ENCODE measurements at regions not wholly inside any gene's neighbourhood (a gene's known extent, or its start where the extent isn't known, plus 50 kb on each side); places are given as distances from the start of the nearest gene placed in this dataset.

DNA sequence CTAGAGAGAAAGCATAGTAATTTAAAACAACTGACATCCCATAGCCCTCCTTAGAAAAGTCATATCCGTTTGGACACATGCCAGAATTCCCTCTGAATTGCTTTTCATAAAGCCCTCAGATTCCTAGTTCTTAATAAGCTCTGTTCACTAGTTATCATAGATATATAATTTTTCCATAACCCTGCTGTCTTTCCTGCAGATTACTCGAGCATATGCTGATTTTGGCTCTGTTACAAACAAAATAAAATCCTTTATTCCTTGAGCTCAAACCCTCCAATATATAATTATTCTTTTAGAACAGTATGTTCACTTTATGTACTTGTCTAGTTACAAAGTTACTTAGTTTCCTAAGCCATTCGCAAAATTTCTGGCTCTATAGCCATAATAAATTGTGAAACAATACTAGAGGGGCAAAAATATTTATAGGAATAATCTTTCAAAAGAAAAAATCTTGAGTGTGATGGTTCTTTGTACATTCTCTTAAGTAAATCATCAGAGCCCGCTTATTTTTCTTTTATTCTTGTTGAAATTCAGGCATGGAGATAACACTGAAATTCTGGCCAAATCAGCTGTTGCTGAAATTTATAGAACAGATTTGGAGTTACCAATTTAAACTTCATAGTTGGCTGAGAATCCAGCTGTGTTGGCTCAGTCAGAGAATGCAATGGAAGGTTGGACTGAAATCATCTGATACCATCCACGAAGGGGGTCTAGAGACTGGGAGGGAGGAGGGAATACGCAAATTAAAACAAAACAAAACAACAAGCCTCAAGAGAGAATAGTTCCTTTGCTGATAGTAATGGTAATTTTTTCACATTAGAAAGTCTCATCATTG is 146.1 kb upstream of the TMEM196 start:
- Histone ChIP-seq H3K9me3 (ENCODE audit: control insufficient read depth, insufficient read depth, low read length) (no peaks in the 10 kb centered on the region; the same call in 1 of the 2 replicates), H3K27ac (ENCODE audit: low read depth, low read length) (no peak overlapping the region), H3K4me3 (ENCODE audit: low read depth, low read length) (no peak overlapping the region), H3K27me3 (ENCODE audit: control insufficient read depth, insufficient read depth, low read length) (no peaks in the 10 kb centered on the region)
- CTCF ChIA-PET: no interaction called here
- DNase-seq (ENCODE audit: low read depth, low spot score): no peak
- TF ChIP-seq, protein P1, sequence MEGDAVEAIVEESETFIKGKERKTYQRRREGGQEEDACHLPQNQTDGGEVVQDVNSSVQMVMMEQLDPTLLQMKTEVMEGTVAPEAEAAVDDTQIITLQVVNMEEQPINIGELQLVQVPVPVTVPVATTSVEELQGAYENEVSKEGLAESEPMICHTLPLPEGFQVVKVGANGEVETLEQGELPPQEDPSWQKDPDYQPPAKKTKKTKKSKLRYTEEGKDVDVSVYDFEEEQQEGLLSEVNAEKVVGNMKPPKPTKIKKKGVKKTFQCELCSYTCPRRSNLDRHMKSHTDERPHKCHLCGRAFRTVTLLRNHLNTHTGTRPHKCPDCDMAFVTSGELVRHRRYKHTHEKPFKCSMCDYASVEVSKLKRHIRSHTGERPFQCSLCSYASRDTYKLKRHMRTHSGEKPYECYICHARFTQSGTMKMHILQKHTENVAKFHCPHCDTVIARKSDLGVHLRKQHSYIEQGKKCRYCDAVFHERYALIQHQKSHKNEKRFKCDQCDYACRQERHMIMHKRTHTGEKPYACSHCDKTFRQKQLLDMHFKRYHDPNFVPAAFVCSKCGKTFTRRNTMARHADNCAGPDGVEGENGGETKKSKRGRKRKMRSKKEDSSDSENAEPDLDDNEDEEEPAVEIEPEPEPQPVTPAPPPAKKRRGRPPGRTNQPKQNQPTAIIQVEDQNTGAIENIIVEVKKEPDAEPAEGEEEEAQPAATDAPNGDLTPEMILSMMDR (IDR thresholded peaks at IDR 0.05; ENCODE audit: low read depth, low read length): no peak
- POLR2A ChIA-PET: no interaction called here

DNA sequence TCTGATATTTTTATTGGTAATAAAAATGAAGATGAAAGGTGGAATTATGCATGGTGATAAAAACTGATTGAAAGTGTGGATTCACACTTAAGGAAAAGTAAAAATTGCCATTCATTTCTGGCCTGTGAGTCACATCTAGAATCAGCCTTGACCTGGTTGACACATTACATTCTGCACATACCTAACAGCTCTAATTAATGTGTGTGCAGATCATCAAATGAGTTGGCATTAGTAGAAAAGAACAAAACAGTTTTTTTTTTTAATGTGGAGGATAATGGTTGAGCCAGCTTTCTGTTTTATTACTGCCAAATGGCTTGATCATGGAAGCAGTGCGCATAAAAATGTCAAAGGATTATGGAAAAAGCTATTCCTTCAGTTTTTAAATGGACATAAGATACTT is 142.6 kb upstream of the TMEM196 start:
- TF ChIP-seq, protein P1 (IDR thresholded peaks at IDR 0.05; ENCODE audit: low read depth, low read length): no peak
- H3K27me3 ChIP-seq (ENCODE audit: control insufficient read depth, insufficient read depth, low read length): no peaks in the 10 kb centered on the region
- H3K9me3 ChIP-seq (ENCODE audit: control insufficient read depth, insufficient read depth, low read length): no peaks in the 10 kb centered on the region
- POLR2A ChIA-PET: no interaction called here
- DNase-seq (ENCODE audit: low read depth, low spot score): no peak
- CTCF ChIA-PET: no interaction called here
- H3K4me3 ChIP-seq (ENCODE audit: low read depth, low read length): no peak overlapping the region
- H3K27ac ChIP-seq (ENCODE audit: low read depth, low read length): no peak overlapping the region

DNA sequence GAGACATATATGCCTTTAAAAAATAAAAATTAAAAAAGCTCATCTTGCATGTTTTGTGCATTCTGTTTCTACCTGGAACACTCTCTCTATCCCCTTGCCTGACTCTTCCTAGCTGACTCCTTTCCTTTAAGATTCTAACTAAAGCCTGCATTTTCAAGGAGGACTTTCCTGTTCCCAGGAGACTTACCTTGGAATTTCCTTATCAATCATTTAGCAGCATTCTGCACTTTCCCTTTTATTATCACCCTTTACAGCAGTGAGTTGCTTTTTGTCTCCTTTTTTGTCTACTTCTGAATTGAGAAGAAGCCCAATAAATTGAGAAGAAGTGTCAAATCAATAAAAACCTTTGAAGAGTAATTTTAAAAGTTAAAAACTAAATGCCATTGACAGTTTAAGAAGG is 142.2 kb upstream of the TMEM196 start:
- POLR2A ChIA-PET: no interaction called here
- no peak overlapping the region for H3K4me3 ChIP-seq (ENCODE audit: low read depth, low read length)
- DNase-seq (ENCODE audit: low read depth, low spot score): no peak
- H3K9me3 ChIP-seq (ENCODE audit: control insufficient read depth, insufficient read depth, low read length): no peaks in the 10 kb centered on the region
- H3K27me3 ChIP-seq (ENCODE audit: control insufficient read depth, insufficient read depth, low read length): no peaks in the 10 kb centered on the region
- TF ChIP-seq, protein P1 (IDR thresholded peaks at IDR 0.05; ENCODE audit: low read depth, low read length): no peak
- CTCF ChIA-PET: no interaction called here
- H3K27ac ChIP-seq (ENCODE audit: low read depth, low read length): no peak overlapping the region

DNA sequence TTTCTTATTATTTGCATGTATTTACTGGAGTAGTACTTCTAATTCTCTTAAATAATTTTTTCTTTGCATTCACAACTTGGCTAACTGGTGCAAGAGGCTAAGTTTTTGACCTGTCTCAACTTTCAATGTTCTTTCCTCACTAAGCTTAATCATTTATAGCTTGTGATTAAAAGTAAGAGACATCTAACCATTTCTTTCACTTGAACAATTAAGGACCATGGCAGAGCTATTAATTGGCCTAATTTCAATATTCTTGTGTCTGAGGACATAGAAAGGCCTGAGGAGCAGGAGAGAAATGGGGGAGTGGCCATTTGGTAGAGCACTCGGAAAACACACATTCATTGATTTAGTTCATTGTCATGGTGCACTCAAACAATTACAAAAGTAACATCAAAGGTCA is 141.4 kb upstream of the TMEM196 start:
- ChIA-PET POLR2A (no interaction called here), CTCF (no interaction called here)
- no peaks in the 10 kb centered on the region for H3K27me3 ChIP-seq (ENCODE audit: control insufficient read depth, insufficient read depth, low read length)
- no peak for DNase-seq (ENCODE audit: low read depth, low spot score)
- TF ChIP-seq, protein P1 (IDR thresholded peaks at IDR 0.05; ENCODE audit: low read depth, low read length): no peak
- no peak overlapping the region for H3K4me3 ChIP-seq (ENCODE audit: low read depth, low read length)
- H3K9me3 ChIP-seq (ENCODE audit: control insufficient read depth, insufficient read depth, low read length): no peaks in the 10 kb centered on the region
- H3K27ac ChIP-seq (ENCODE audit: low read depth, low read length): no peak overlapping the region

DNA sequence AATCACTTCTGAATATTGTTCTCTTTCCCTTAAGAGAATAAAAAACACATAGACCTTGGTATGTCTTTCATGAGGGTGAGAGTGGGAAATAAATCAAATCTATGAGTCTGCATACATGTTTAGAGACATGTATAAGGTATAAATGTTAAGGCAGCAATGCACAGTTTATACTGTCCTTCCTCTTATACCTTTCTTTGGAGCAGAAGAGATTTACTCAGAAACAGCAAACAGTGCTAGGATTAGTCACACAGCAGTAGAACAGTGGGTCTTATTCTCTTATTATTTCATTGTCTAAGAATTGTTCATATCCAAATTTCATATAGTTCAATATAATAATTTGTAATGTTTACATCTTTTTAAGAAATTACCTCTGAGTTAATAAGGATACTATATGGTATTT is 126.7 kb upstream of the TMEM196 start:
- CTCF ChIA-PET: no interaction called here
- TF ChIP-seq, protein P1 (IDR thresholded peaks at IDR 0.05; ENCODE audit: low read depth, low read length): no peak

More for the DNA sequence above, 126.7 kb upstream of the TMEM196 start:
- DNase-seq (ENCODE audit: low read depth, low spot score): no peak
- H3K27ac ChIP-seq (ENCODE audit: low read depth, low read length): no peak overlapping the region
- H3K4me3 ChIP-seq (ENCODE audit: low read depth, low read length): no peak overlapping the region
- no peaks in the 10 kb centered on the region for H3K27me3 ChIP-seq (ENCODE audit: control insufficient read depth, insufficient read depth, low read length)
- POLR2A ChIA-PET: no interaction called here
- no peaks in the 10 kb centered on the region for H3K9me3 ChIP-seq (ENCODE audit: control insufficient read depth, insufficient read depth, low read length)

Measured in AG04450 (cell line).